Thymus (tissue), 11 donors: ENCODE measurements at regions not wholly inside any gene's neighbourhood (a gene's known extent, or its start where the extent isn't known, plus 50 kb on each side); places are given as distances from the start of the nearest gene placed in this dataset.
"Not testable (repeated sequence)": the region's sequence is repeated elsewhere in the genome, so short reads cannot be mapped to it uniquely, and the experiment has no call there.

Source experiments
- DNase-seq, 9 donors: peaks; one replicate each; pipeline ENCODE4 v3.0.0-alpha.2; 2013; ENCODE audit warnings: low spot score in 9 of 9, low read depth in 6 of 9, missing footprints in 1 of 9
- H3K27ac ChIP-seq, 2 donors: one replicate each; pipeline ENCODE4 v1.5.1; 2013; ENCODE audit warnings: control low read depth in 1 of 2, low read depth in 1 of 2, low read length in 1 of 2, mild to moderate bottlenecking in 1 of 2, moderate library complexity in 1 of 2
- H3K27me3 ChIP-seq, 2 donors: one replicate each; pipeline ENCODE4 v1.5.1; 2013; ENCODE audit warnings: low read length in 1 of 2; ENCODE audit not compliant: control insufficient read depth in 2 of 2, insufficient read depth in 1 of 2
- H3K36me3 ChIP-seq, 2 donors: one replicate each; pipeline ENCODE4 v1.5.1; 2013; ENCODE audit warnings: low read length in 1 of 2, mild to moderate bottlenecking in 1 of 2, moderate library complexity in 1 of 2; ENCODE audit not compliant: control insufficient read depth in 2 of 2, insufficient read depth in 2 of 2
- H3K4me1 ChIP-seq, 2 donors: one replicate each; pipeline ENCODE4 v1.5.1; 2013; ENCODE audit warnings: low read length in 2 of 2; ENCODE audit not compliant: control insufficient read depth in 2 of 2, insufficient read depth in 2 of 2
- H3K4me3 ChIP-seq, 2 donors: one replicate each; pipeline ENCODE4 v1.5.1; 2013; ENCODE audit warnings: low read length in 2 of 2, control low read depth in 1 of 2, mild to moderate bottlenecking in 1 of 2
- H3K9me3 ChIP-seq, 2 donors: one replicate each; pipeline ENCODE4 v1.5.1; 2013; ENCODE audit warnings: low read length in 1 of 2, mild to moderate bottlenecking in 1 of 2; ENCODE audit not compliant: control insufficient read depth in 2 of 2, insufficient read depth in 1 of 2
- whole genome bisulfite sequencing: extraction: QIAGEN DNeasy Blood & Tissue Kit; methylation state at CpG from one replicate; pipeline ENCODE4 v1.1.7; 2013; 5-methylcytosine and 5-hydroxymethylcytosine counted together
- donor health status: healthy.

DNA sequence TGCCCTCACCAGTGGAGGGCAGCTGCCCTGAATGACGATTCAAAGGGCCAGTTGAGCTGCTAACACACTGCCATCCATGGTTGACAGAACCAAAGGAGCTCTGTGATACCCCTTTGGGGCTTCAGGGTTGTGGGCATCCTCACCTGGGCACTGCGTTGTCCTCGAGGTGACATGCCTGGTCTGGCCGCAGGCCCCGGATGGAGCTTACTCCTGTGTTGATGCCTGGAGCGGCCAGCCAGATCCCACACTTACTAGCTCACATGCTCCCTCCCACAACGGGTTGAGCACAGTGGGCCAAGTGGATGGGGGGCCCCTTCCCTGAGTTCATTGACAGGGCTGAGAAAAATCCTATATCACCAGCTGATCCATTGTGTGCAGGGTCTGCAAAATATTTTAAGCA, 898.9 kb downstream of the TAF11L14 start:
- H3K36me3 ChIP-seq: no peaks in the 10 kb centered on the region
- DNase-seq: no peak
- no peaks in the 10 kb centered on the region for H3K27me3 ChIP-seq
- H3K4me1 ChIP-seq: no peaks in the 10 kb centered on the region
- peaks cover 0 to 4% of the 10 kb centered on the region in 2 donors for H3K9me3 ChIP-seq
- no peak overlapping the region for H3K4me3 ChIP-seq
- no peak overlapping the region for H3K27ac ChIP-seq
- 87% methylated on average over 7 of the region's 7 CpGs for WGBS

DNA sequence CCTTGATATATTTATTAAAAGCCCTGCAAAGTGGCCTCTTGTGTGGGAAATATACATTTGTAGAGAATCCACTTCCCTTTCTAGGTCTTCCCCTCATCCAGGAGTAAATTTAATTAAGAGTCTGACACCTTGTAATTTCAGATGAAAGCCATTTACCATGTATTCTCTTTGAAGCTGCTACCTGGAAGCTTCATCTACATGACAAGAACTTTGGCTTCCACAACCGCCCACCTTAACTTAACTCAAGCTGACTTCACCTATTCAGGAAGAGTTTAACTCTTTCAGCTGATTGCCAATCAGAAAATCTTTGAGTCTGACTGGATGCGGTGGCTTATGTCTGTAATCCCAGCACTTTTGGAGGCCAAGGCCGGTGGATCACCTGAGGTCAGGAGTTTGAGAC, 899.9 kb downstream of the TAF11L14 start:
- Histone ChIP-seq H3K4me1 (no peaks in the 10 kb centered on the region), H3K27me3 (no peaks in the 10 kb centered on the region), H3K9me3 (peaks cover 0 to 4% of the 10 kb centered on the region in 2 donors), H3K27ac (no peak overlapping the region), H3K36me3 (no peaks in the 10 kb centered on the region), H3K4me3 (no peak overlapping the region)
- no peak for DNase-seq
- 94% methylated on average over 3 of the region's 3 CpGs for WGBS

DNA sequence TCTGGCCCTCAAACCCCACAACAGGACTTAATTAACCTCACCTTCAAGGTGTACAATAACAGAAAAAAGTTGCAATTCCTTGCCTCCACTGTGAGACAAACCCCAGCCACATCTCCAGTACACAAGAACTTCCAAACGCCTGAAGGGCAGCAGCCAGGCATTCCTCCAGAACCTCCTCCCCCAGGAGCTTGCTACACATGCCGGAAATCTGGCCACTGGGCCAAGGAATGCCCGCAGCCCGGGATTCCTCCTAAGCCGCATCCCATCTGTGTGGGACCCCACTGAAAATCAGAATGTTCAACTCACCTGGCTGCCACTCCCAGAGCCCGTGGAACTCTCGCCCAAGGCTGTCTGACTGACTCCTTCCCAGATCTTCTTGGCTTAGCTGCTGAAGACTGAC, 901.5 kb downstream of the TAF11L14 start:
- not testable (repeated sequence) for H3K36me3 ChIP-seq, DNase-seq, H3K4me1 ChIP-seq, H3K27me3 ChIP-seq, H3K4me3 ChIP-seq, H3K27ac ChIP-seq, H3K9me3 ChIP-seq
- 92% methylated on average over 7 of the region's 7 CpGs for WGBS

DNA sequence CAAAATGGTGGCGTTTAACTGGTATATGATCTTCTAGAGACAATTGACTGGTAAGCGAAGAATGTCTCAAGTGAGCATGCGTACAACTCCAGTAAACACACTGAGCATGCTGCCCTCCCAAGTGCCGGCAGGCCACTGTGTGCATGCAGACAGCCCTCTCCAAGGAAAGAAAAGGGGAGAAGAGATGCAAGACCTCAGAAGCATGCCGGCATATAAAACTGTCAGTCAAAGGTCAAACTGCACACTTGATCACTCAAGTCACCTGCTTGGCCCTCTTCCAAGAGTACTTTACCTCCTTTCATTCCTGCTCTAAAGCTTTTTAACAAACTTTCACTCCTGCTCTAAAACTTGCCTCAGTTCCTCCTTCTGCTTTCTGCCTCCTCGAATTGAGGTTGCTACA, 910.2 kb downstream of the TAF11L14 start:
- Histone ChIP-seq H3K4me1 (no peaks in the 10 kb centered on the region), H3K27me3 (no peaks in the 10 kb centered on the region), H3K27ac (no peak overlapping the region), H3K36me3 (no peaks in the 10 kb centered on the region), H3K4me3 (no peak overlapping the region), H3K9me3 (no peaks in the 10 kb centered on the region)
- DNase-seq: no peak
- WGBS: 92% methylated on average over 6 of the region's 6 CpGs

- no peaks in the 10 kb centered on the region for H3K27me3 ChIP-seq
- no peak for DNase-seq
- no peaks in the 10 kb centered on the region for H3K4me1 ChIP-seq
- no peaks in the 10 kb centered on the region for H3K36me3 ChIP-seq
- no peak overlapping the region for H3K4me3 ChIP-seq
- no peak overlapping the region for H3K27ac ChIP-seq
- H3K9me3 ChIP-seq: peaks cover 0 to 7% of the 10 kb centered on the region in 2 donors
Measured at GRCh38 chr5:18546591-18546990, 912.3 kb downstream of the TAF11L14 start.

GRCh38 chr5:18551716-18552115, 917.5 kb downstream of the TAF11L14 start:
- Histone ChIP-seq H3K36me3 (no peaks in the 10 kb centered on the region), H3K27ac (no peak overlapping the region), H3K9me3 (peaks cover 2 to 12% of the 10 kb centered on the region in 2 donors), H3K27me3 (no peaks in the 10 kb centered on the region), H3K4me1 (no peaks in the 10 kb centered on the region), H3K4me3 (no peak overlapping the region)
- 98% methylated on average over 18 of the region's 18 CpGs for WGBS
- no peak for DNase-seq

GRCh38 chr5:18553269-18553668, 919.0 kb downstream of the TAF11L14 start:
- H3K36me3 ChIP-seq: no peaks in the 10 kb centered on the region
- no peak overlapping the region for H3K4me3 ChIP-seq
- WGBS: 81% methylated on average over 3 of the region's 3 CpGs
- H3K27ac ChIP-seq: no peak overlapping the region
- DNase-seq: no peak
- H3K27me3 ChIP-seq: no peaks in the 10 kb centered on the region
- H3K4me1 ChIP-seq: no peaks in the 10 kb centered on the region
- peaks cover 2 to 12% of the 10 kb centered on the region in 2 donors for H3K9me3 ChIP-seq

- WGBS: 98% methylated on average over 1 of the region's 1 CpG
- no peak overlapping the region for H3K27ac ChIP-seq
Measured at GRCh38 chr5:18560602-18561001, 926.3 kb downstream of the TAF11L14 start.

GRCh38 chr5:18563853-18564252, 929.6 kb downstream of the TAF11L14 start:
- no peak for DNase-seq
- H3K4me1 ChIP-seq: no peaks in the 10 kb centered on the region
- no peak overlapping the region for H3K4me3 ChIP-seq
- H3K36me3 ChIP-seq: no peaks in the 10 kb centered on the region
- H3K9me3 ChIP-seq: no peaks in the 10 kb centered on the region
- WGBS: 93% methylated on average over 2 of the region's 2 CpGs
- no peaks in the 10 kb centered on the region for H3K27me3 ChIP-seq
- no peak overlapping the region for H3K27ac ChIP-seq

More at GRCh38 chr5:18560602-18561001, 926.3 kb downstream of the TAF11L14 start:
- DNase-seq: no peak
- no peaks in the 10 kb centered on the region for H3K27me3 ChIP-seq
- no peak overlapping the region for H3K4me3 ChIP-seq
- no peaks in the 10 kb centered on the region for H3K4me1 ChIP-seq
- H3K9me3 ChIP-seq: no peaks in the 10 kb centered on the region
- no peaks in the 10 kb centered on the region for H3K36me3 ChIP-seq

DNA sequence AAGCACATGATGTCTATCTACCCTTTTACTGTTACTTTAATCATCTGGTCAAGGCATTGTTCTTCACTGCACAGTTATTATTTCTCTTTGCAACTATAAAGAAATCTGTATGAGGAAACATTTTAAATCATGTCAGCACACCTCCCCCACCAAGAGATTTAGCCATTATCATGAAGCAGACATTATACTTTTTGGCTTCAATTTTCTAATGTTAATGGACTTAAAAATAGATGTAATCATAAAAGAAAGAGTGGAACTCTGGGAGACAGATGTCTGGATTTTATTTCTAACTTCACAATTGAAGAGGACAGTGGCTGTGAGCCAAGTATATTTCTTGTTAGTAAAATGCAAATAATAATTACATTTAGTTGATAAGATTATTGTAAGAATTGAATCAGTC, 932.4 kb downstream of the TAF11L14 start:
- no peaks in the 10 kb centered on the region for H3K36me3 ChIP-seq
- no peaks in the 10 kb centered on the region for H3K27me3 ChIP-seq
- H3K27ac ChIP-seq: no peak overlapping the region
- no peak for DNase-seq
- no peak overlapping the region for H3K4me3 ChIP-seq
- no peaks in the 10 kb centered on the region for H3K9me3 ChIP-seq
- no peaks in the 10 kb centered on the region for H3K4me1 ChIP-seq
